ENCODE measurements at regions not wholly inside any gene's neighbourhood (a gene's known extent, or its start where the extent isn't known, plus 50 kb on each side); places are given as distances from the start of the nearest gene placed in this dataset.

DNA sequence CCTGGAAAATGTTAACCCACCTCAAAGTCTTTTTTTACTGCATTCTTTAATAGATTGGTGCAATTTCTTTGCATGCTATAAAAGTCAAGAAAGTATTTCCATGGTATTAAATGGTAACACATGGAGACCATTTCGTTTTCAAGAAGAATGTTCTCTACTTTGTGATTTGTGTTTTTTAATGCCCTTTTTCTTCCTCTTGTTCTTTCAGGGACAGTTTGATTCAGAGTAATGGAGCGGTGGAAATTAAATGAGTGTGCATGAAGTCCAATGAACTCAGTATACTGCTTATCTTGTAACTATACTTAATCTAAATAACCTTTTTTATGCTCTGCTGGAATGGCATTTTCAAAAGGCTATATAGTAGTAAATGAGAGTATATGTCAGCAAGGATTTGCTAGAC, 507.0 kb upstream of the CDH6 start:
- FAIRE-seq (no peak), DNase-seq (ENCODE audit: low read depth) (no peak)
- TF ChIP-seq, protein P1, sequence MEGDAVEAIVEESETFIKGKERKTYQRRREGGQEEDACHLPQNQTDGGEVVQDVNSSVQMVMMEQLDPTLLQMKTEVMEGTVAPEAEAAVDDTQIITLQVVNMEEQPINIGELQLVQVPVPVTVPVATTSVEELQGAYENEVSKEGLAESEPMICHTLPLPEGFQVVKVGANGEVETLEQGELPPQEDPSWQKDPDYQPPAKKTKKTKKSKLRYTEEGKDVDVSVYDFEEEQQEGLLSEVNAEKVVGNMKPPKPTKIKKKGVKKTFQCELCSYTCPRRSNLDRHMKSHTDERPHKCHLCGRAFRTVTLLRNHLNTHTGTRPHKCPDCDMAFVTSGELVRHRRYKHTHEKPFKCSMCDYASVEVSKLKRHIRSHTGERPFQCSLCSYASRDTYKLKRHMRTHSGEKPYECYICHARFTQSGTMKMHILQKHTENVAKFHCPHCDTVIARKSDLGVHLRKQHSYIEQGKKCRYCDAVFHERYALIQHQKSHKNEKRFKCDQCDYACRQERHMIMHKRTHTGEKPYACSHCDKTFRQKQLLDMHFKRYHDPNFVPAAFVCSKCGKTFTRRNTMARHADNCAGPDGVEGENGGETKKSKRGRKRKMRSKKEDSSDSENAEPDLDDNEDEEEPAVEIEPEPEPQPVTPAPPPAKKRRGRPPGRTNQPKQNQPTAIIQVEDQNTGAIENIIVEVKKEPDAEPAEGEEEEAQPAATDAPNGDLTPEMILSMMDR (IDR thresholded peaks at IDR 0.05; ENCODE audit: insufficient read depth, low read length, severe bottlenecking), result no peak
- Histone ChIP-seq H3K27me3 (ENCODE audit: control insufficient read depth, insufficient read depth, low read length) (no peaks in the 10 kb centered on the region), H3K36me3 (ENCODE audit: control insufficient read depth, insufficient read depth, low read length) (no peaks in the 10 kb centered on the region), H3K4me3 (ENCODE audit: low read depth, low read length) (no peak overlapping the region)

- DNase-seq (ENCODE audit: low read depth) (no peak), FAIRE-seq (no peak)
- Histone ChIP-seq H3K4me3 (ENCODE audit: low read depth, low read length) (no peak overlapping the region), H3K27me3 (ENCODE audit: control insufficient read depth, insufficient read depth, low read length) (no peaks in the 10 kb centered on the region), H3K36me3 (ENCODE audit: control insufficient read depth, insufficient read depth, low read length) (no peaks in the 10 kb centered on the region)
- TF ChIP-seq, protein P1 (IDR thresholded peaks at IDR 0.05; ENCODE audit: insufficient read depth, low read length, severe bottlenecking), result no peak
Observed at GRCh38 chr5:30676223-30676840, 517.2 kb upstream of the CDH6 start.

DNA sequence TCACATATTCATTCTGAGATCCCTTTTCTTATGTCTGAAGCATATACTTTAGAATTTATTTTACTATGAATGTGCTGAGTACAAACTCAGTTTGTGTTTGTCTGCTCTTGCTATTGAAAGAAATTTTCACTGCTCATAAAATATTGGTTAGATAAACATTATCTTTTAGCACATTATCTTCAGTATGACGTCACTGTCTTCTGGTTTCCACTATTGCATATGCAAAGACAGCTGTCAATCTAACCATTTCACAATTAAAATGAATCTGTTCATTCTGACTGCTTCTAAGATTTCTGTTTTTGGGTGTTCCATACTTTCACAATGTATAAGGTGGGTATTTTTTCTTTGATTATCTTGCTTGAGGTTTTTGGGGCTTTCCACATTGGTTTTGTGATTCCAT, 526.2 kb upstream of the CDH6 start:
- Histone ChIP-seq H3K4me3 (ENCODE audit: low read depth, low read length) (no peak overlapping the region), H3K27me3 (ENCODE audit: control insufficient read depth, insufficient read depth, low read length) (no peaks in the 10 kb centered on the region), H3K36me3 (ENCODE audit: control insufficient read depth, insufficient read depth, low read length) (no peaks in the 10 kb centered on the region)
- DNase-seq (ENCODE audit: low read depth), result no peak
- TF ChIP-seq, protein P1 (IDR thresholded peaks at IDR 0.05; ENCODE audit: insufficient read depth, low read length, severe bottlenecking), result no peak
- no peak for FAIRE-seq

DNA sequence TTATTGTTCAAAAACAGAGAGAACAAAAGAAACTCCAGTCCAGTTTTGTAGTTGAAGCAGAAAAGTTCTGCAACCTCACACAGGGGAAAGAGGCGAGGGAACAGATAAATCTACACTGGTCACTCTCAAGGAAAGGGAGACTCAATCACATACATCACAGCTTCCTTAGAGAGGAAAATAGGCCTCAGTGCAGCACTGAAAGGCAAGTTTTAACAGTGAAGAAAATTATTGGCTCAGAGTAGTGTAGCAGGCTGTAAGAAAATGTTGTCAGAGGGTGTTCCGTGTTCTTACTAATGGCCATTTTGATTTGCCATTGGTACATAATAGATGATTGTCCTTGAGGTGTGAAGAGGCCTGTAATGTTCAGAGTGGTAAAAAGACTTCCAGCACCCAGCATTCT, 530.0 kb upstream of the CDH6 start:
- TF ChIP-seq, protein P1 (IDR thresholded peaks at IDR 0.05; ENCODE audit: insufficient read depth, low read length, severe bottlenecking), result no peak
- Histone ChIP-seq H3K36me3 (ENCODE audit: control insufficient read depth, insufficient read depth, low read length) (no peaks in the 10 kb centered on the region), H3K4me3 (ENCODE audit: low read depth, low read length) (no peak overlapping the region), H3K27me3 (ENCODE audit: control insufficient read depth, insufficient read depth, low read length) (no peaks in the 10 kb centered on the region)
- DNase-seq (ENCODE audit: low read depth) (no peak), FAIRE-seq (no peak)

DNA sequence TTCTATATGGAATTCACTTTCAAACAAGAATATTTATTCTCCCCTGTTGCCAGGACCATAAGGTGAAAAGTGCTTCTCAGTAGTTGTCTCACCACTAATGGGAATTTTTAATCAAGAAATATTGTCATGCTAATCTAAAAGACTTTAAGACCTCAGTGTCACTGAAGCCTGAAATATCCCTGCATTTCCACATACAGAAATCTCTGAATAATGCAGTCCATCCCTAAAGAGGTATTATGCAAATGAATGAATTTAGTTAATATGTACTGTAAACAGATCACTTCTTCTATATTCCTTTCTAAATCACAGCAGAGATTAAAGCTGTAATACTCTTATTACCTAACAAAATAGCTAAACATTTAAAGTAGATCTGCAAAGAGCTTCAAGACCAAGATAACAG, 531.1 kb upstream of the CDH6 start:
- Histone ChIP-seq H3K4me3 (ENCODE audit: low read depth, low read length) (no peak overlapping the region), H3K36me3 (ENCODE audit: control insufficient read depth, insufficient read depth, low read length) (no peaks in the 10 kb centered on the region), H3K27me3 (ENCODE audit: control insufficient read depth, insufficient read depth, low read length) (no peaks in the 10 kb centered on the region)
- DNase-seq (ENCODE audit: low read depth) (no peak), FAIRE-seq (no peak)
- TF ChIP-seq, protein P1 (IDR thresholded peaks at IDR 0.05; ENCODE audit: insufficient read depth, low read length, severe bottlenecking), result no peak

DNA sequence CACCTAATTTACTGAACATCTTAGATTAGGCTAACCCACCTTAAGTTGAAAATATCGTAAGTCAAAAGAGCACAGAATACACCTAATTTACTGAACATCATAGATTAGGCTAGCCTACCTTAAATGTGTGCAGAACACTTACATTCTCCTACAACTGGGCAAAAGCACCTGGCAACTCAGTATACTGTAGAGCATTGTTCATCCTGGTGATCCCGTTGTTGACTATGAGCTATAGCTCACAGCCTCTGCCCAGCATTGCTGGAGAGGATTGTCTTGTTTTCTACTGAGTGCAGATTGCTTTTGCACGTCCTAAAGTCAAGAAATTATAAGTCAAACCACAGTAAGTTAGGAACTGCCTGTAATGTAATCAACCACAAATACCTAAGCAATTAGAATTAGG, 531.8 kb upstream of the CDH6 start:
- no peak for DNase-seq (ENCODE audit: low read depth)

More for the DNA sequence above, 531.8 kb upstream of the CDH6 start:
- no peak for FAIRE-seq
- TF ChIP-seq, protein P1 (IDR thresholded peaks at IDR 0.05; ENCODE audit: insufficient read depth, low read length, severe bottlenecking), result no peak
- H3K36me3 ChIP-seq (ENCODE audit: control insufficient read depth, insufficient read depth, low read length), result no peaks in the 10 kb centered on the region
- H3K4me3 ChIP-seq (ENCODE audit: low read depth, low read length), result no peak overlapping the region
- H3K27me3 ChIP-seq (ENCODE audit: control insufficient read depth, insufficient read depth, low read length), result no peaks in the 10 kb centered on the region
